ENCODE measurements at regions not wholly inside any gene's neighbourhood (a gene's known extent, or its start where the extent isn't known, plus 50 kb on each side); places are given as distances from the start of the nearest gene placed in this dataset.

- no peaks in the 10 kb centered on the region for H3K9me3 Mint-ChIP-seq (ENCODE audit: low read depth)
- H3K27ac Mint-ChIP-seq = peak overlapping the region; percentile 26
- no peaks in the 10 kb centered on the region for H3K27me3 Mint-ChIP-seq
- no peak for DNase-seq (ENCODE audit: low spot score, unreplicated experiment)
- peaks cover 6% of the 10 kb centered on the region for H3K4me1 Mint-ChIP-seq (ENCODE audit: low read depth)
- TF ChIP-seq CTCF (IDR thresholded peaks at IDR 0.05; ENCODE audit: unreplicated experiment) = no peak
- H3K4me3 Mint-ChIP-seq (ENCODE audit: low read depth) = no peak overlapping the region
- no peaks in the 10 kb centered on the region for H3K36me3 Mint-ChIP-seq (ENCODE audit: insufficient read depth)
Measured at GRCh38 chr3:88321363-88322050, 171.7 kb downstream of the C3orf38 start.

GRCh38 chr3:88324788-88325187 lies 175.0 kb downstream of the C3orf38 start:
- Mint-ChIP-seq H3K4me1 (ENCODE audit: low read depth) (peaks cover 6% of the 10 kb centered on the region), H3K4me3 (ENCODE audit: low read depth) (no peak overlapping the region), H3K27me3 (no peaks in the 10 kb centered on the region), H3K36me3 (ENCODE audit: insufficient read depth) (no peaks in the 10 kb centered on the region), H3K27ac (no peak overlapping the region), H3K9me3 (ENCODE audit: low read depth) (no peaks in the 10 kb centered on the region)
- TF ChIP-seq CTCF (IDR thresholded peaks at IDR 0.05; ENCODE audit: unreplicated experiment) = no peak
- no peak for DNase-seq (ENCODE audit: low spot score, unreplicated experiment)

GRCh38 chr3:88334187-88334868 lies 184.6 kb downstream of the C3orf38 start:
- H3K27me3 Mint-ChIP-seq = no peaks in the 10 kb centered on the region
- peaks cover 2% of the 10 kb centered on the region for H3K36me3 Mint-ChIP-seq (ENCODE audit: insufficient read depth)
- H3K27ac Mint-ChIP-seq = no peak overlapping the region
- no peak for TF ChIP-seq CTCF (IDR thresholded peaks at IDR 0.05; ENCODE audit: unreplicated experiment)
- H3K9me3 Mint-ChIP-seq (ENCODE audit: low read depth) = peaks cover 16% of the 10 kb centered on the region
- no peak for DNase-seq (ENCODE audit: low spot score, unreplicated experiment)
- no peaks in the 10 kb centered on the region for H3K4me1 Mint-ChIP-seq (ENCODE audit: low read depth)
- no peak overlapping the region for H3K4me3 Mint-ChIP-seq (ENCODE audit: low read depth)

GRCh38 chr3:88336894-88337293 lies 187.1 kb downstream of the C3orf38 start:
- no peak overlapping the region for H3K27ac Mint-ChIP-seq
- no peak for TF ChIP-seq CTCF (IDR thresholded peaks at IDR 0.05; ENCODE audit: unreplicated experiment)
- no peak overlapping the region for H3K4me3 Mint-ChIP-seq (ENCODE audit: low read depth)
- H3K4me1 Mint-ChIP-seq (ENCODE audit: low read depth) = peaks cover 4% of the 10 kb centered on the region
- H3K36me3 Mint-ChIP-seq (ENCODE audit: insufficient read depth) = peaks cover 2% of the 10 kb centered on the region
- peaks cover 16% of the 10 kb centered on the region for H3K9me3 Mint-ChIP-seq (ENCODE audit: low read depth)
- no peak for DNase-seq (ENCODE audit: low spot score, unreplicated experiment)
- no peaks in the 10 kb centered on the region for H3K27me3 Mint-ChIP-seq

- H3K36me3 Mint-ChIP-seq (ENCODE audit: insufficient read depth) = no peaks in the 10 kb centered on the region
- no peaks in the 10 kb centered on the region for H3K9me3 Mint-ChIP-seq (ENCODE audit: low read depth)
- TF ChIP-seq CTCF (IDR thresholded peaks at IDR 0.05; ENCODE audit: unreplicated experiment) = no peak
- no peak overlapping the region for H3K4me3 Mint-ChIP-seq (ENCODE audit: low read depth)
- DNase-seq (ENCODE audit: low spot score, unreplicated experiment) = no peak
- H3K27me3 Mint-ChIP-seq = no peaks in the 10 kb centered on the region
- peaks cover 8% of the 10 kb centered on the region for H3K4me1 Mint-ChIP-seq (ENCODE audit: low read depth)
- H3K27ac Mint-ChIP-seq = no peak overlapping the region
Measured at GRCh38 chr3:88343264-88343663, 193.5 kb downstream of the C3orf38 start.

Data from progenitor cell of endocrine pancreas (in vitro differentiated cells).